ENCODE measurements at regions not wholly inside any gene's neighbourhood (a gene's known extent, or its start where the extent isn't known, plus 50 kb on each side); places are given as distances from the start of the nearest gene placed in this dataset.
A peak's percentile ranks its signal among the peaks of the same experiment; 100 is the strongest.

- DNase-seq, result no peak
These were observed 613.8 kb downstream of the BRD1 start for GRCh38 chr22:49213731-49214352.

- no peak for DNase-seq
These were observed 615.2 kb downstream of the BRD1 start for GRCh38 chr22:49212466-49212865.

- no peak for DNase-seq
These were observed 615.7 kb downstream of the BRD1 start for GRCh38 chr22:49212002-49212401.

DNA sequence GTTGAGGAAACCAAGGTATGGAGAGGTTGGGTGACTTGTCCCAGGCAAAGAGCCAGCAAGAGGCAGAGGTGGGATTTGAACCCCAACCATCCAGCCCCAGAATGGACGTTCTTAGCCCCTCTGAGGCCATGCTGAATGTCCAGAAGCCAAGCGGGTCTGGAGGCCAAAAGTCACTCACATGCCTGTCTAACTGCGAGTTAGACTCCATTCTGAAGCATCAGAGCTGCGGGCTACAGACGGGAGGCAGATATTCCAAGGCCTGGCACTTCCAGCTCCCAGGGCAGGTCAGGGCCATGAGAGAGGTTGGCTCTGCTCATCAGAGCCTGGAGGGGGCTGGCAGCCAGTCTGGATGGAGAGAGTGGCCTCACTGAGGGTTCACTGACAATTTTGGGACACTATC is 616.5 kb downstream of the BRD1 start:
- no peak for DNase-seq

DNA sequence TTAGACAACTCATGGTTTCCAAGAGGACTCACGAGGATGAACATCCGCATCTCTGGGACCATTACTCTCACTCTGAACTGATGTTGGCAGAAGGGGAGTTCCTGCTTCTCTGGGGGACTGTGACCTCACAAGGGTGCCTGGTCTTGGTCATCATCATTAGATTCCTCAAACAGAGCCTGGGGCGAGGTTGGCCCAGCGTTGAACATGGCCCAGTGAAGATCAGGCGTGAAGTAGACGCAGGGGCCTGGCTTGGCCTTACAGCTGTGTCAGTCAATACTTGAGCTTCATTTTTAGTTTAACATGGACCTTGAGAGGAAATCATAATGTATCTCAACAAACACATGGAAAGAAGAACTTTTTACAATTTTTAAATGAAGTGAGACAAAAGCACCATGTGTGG is 617.1 kb downstream of the BRD1 start:
- DNase-seq, result no peak

- DNase-seq, result peak in 1 of 2 experiments; percentile 17
These were observed 618.0 kb downstream of the BRD1 start for GRCh38 chr22:49209452-49210195.

- DNase-seq, result no peak
These were observed 618.9 kb downstream of the BRD1 start for GRCh38 chr22:49208768-49209252.

GRCh38 chr22:49208004-49208402 is 619.7 kb downstream of the BRD1 start:
- DNase-seq, result no peak

- DNase-seq, result no peak
These were observed 620.4 kb downstream of the BRD1 start for GRCh38 chr22:49207008-49208003.

DNA sequence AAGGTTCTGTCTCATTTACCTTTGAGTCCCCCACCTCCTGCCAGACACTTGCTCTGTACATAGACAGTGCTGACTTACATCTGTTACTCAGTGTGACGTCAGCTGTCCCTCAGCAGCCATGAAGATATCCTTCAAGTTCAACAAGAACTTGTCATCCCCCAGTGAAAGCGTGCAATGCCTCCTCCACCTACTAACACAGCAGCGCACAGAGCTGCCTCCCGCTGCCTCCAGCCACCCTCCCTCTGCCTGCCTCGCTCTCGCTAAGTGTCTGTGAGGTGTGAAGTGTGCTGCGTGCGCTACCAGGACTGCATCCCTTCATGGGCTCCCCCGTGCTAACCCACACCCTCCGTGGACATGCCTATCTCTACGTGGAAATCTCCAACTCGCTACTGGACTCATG is 621.4 kb downstream of the BRD1 start:
- no peak for DNase-seq

GRCh38 chr22:49205483-49205800 is 622.2 kb downstream of the BRD1 start:
- DNase-seq, result no peak

DNA sequence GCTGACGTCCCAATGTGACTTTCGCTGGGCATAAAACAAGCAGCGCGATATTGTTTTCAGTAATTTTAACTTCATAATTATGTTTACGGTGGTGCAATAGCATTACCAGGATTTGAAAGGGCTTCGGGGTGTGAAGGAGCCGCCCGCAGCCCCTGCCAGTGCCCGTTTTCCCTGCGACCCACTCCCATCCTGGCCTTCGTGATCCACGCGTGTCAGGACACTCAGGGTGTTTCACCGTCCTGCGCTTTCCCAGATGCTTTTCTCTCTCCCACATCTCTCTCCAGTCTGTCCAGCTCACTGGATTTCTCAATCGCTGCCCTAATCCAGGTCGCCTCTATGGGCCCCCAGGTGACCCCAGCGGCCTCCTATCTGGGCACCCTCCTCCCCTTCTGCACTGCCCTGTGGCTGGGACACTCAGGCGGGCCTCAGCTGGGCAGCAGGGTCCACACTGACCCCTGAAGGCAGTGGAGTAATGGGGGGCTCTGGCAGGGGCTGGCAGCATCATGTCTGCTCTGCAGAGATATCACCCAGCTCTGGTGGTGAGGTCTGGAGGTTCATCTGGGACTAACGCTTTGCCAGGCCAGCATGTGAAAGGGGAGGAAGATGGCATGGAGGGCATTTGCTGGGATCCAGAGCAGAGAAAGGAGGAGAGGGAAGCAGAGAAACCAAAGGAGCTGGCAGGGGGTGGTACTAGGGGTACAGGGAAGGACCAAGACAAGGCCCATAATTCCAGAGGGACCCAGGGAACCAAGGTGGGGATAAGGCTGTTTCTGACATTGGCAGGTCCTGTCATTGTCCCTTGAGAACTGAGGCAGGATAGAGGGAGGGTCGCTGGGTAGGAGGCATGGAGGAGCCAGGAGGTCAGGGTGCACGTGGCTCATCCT is 622.8 kb downstream of the BRD1 start:
- no peak for DNase-seq

GRCh38 chr22:49203859-49204598 is 623.6 kb downstream of the BRD1 start:
- DNase-seq, result no peak

- DNase-seq, result no peak
These were observed 624.4 kb downstream of the BRD1 start for GRCh38 chr22:49203091-49203858.

- no peak for DNase-seq
These were observed 625.4 kb downstream of the BRD1 start for GRCh38 chr22:49202226-49202625.

DNA sequence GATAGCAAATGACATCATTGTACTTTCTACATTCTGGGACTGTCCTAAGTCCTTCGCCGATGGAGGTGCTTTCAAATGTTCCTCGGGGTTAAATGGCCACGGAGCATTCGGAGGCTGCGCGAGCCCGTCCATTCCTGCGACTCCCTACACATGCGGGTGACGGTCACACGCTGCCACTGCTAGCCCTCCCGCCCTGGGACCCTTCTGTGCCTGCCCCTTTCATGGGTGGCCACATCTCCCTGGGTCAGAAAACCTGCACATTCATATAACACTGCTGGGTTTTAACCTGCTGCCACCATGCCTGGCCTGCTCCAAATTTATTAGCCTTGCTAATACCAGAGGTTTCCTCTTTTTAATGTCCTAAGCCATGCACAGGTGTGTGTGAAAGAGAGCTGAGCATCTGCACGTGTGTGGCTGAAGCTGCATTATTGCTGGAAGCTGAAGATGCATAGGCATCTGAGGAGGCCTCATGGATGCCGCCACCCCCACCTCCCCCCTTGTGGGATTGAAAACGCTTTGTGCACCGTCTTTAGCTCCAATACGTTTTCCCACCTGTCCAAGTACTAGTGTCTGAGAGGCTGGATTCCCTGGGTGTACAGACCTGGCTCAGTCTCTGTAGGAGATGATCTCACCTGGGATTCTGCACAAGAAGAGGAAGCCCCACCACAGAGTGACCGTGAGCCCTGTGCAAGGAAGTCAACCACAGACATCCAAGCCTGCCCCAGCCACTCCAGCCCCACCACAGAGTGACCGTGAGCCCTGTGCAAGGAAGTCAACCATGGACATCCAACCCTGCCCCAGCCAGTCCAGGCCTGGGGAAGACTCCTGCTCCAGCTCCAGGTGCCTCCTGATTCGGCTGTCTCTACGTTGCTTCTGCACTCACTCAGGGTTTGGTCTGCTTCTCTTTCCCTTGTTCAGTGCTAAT is 626.4 kb downstream of the BRD1 start:
- DNase-seq, result no peak

DNA sequence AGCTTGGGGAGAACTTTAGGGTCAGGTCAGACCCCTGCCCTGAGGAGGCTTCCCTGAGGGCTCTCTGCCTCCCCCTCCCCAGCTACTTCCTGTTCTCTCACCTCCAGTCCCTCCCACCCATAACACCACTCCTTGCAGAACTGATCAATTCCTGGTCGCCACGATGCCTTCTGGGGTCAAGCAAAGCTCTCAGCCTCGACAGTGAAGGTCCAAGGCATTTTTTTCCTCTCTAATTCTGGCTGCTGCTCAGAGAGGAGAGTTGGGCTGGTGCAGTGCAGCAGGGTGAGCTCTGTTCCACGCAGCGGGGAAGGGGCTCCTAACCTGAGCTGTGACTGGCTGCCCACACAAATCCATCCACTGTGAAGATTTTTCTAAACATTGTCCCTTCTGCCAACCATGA is 628.4 kb downstream of the BRD1 start:
- no peak for DNase-seq

- DNase-seq, result no peak
These were observed 629.0 kb downstream of the BRD1 start for GRCh38 chr22:49198705-49199084.

- no peak for DNase-seq
These were observed 629.5 kb downstream of the BRD1 start for GRCh38 chr22:49197986-49198704.
